ENCODE measurements at regions not wholly inside any gene's neighbourhood (a gene's known extent, or its start where the extent isn't known, plus 50 kb on each side); places are given as distances from the start of the nearest gene placed in this dataset.

GRCh38 chr2:217510771-217511291 lies 492.0 kb downstream of the TNS1 start (continued):
- TF ChIP-seq ETS1 (CRISPR knock-in tag; IDR thresholded peaks at IDR 0.05) (no peak), FOXA1 (IDR thresholded peaks at IDR 0.05) (no peak), FOXA1 (CRISPR knock-in tag; IDR thresholded peaks at IDR 0.05) (no peak), BCLAF1 (IDR thresholded peaks at IDR 0.05) (no peak), GTF3A (CRISPR knock-in tag; conservative IDR thresholded peaks at IDR 0.05) (no peak), ZNF331 (CRISPR knock-in tag; IDR thresholded peaks at IDR 0.05) (peak; percentile 32; the same call in 1 of the 2 replicates), SAFB2 (CRISPR knock-in tag; IDR thresholded peaks at IDR 0.05; ENCODE audit: borderline replicate concordance, low read depth) (no peak), ZNF281 (CRISPR knock-in tag; IDR thresholded peaks at IDR 0.05; ENCODE audit: borderline replicate concordance) (peak; percentile 98), ZFP37 (CRISPR knock-in tag; IDR thresholded peaks at IDR 0.05; ENCODE audit: borderline replicate concordance) (no peak), EHMT2 (IDR thresholded peaks at IDR 0.05; ENCODE audit: borderline replicate concordance, low read depth, low read length) (no peak), ARID5B (CRISPR knock-in tag; IDR thresholded peaks at IDR 0.05) (peak; percentile 34; the same call in 1 of the 2 replicates), RNF219 (CRISPR knock-in tag; IDR thresholded peaks at IDR 0.05) (no peak), GATAD2A (CRISPR knock-in tag; IDR thresholded peaks at IDR 0.05) (0 out of 2 replicates have a peak, but pooled peaks have one; percentile 12)
